ENCODE measurements at regions not wholly inside any gene's neighbourhood (a gene's known extent, or its start where the extent isn't known, plus 50 kb on each side); places are given as distances from the start of the nearest gene placed in this dataset.

DNA sequence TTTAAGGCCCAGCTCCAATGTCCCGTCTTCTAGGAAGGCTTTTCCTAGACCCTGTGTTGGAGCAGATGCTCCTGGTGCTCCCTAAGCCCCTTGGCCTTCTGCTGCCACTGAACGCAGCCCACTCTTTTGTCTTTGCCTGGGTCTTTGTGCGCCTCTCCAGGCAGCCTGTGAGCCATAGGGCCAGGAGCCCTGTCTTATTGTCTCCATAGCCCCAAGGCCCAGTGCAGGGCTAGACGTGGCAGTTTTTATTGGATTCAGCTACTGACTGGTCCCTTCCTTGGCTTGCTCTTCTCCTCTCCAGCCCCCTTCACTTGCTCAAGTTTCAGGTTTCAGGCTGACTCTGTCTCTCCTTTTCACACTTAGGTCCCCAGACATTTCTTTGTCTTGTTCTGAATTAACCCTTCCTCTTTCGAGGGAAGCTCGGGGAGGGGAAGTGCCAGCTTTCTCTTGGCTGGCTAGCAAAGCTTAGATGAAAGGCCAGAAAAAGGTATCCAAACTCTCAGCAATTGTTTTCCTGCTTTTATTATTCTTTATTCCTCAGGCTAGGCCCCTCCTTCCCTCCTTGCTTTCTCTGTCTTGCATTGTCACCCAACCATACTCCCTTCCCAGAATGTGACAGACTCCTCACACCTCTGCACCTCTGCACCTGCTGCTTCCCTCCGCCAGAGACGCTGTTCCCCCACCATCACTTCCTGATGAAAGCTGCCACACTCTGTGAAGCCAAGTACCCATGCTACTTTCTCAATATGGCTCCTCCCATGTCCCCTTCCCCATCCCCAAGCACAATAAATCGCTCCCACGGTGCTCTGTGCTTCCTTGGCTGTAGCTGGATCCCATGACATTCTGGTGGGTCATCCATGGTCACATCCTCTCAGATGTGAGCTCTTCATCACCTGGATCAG is 101.6 kb upstream of the CPEB4 start:
- no peak for TF ChIP-seq CTCF (IDR thresholded peaks at IDR 0.05)
- no peak for DNase-seq
- H3K27ac Mint-ChIP-seq: peak overlapping the region; percentile 83
- H3K4me3 Mint-ChIP-seq: no peak overlapping the region
- peaks cover 4% of the 10 kb centered on the region for H3K27me3 Mint-ChIP-seq (ENCODE audit: low read depth, poor library complexity)
- H3K36me3 Mint-ChIP-seq (ENCODE audit: low read depth): no peaks in the 10 kb centered on the region
- peaks cover 80% of the 10 kb centered on the region for H3K4me1 Mint-ChIP-seq
- no peaks in the 10 kb centered on the region for H3K9me3 Mint-ChIP-seq

GRCh38 chr5:173789031-173789920 is 98.9 kb upstream of the CPEB4 start:
- TF ChIP-seq CTCF (IDR thresholded peaks at IDR 0.05): no peak
- no peaks in the 10 kb centered on the region for H3K9me3 Mint-ChIP-seq
- peaks cover 4% of the 10 kb centered on the region for H3K27me3 Mint-ChIP-seq (ENCODE audit: low read depth, poor library complexity)
- peaks cover 69% of the 10 kb centered on the region for H3K4me1 Mint-ChIP-seq
- no peak overlapping the region for H3K4me3 Mint-ChIP-seq
- no peaks in the 10 kb centered on the region for H3K36me3 Mint-ChIP-seq (ENCODE audit: low read depth)
- H3K27ac Mint-ChIP-seq: no peak overlapping the region
- no peak for DNase-seq

GRCh38 chr5:173790177-173790719 is 97.9 kb upstream of the CPEB4 start:
- no peak for DNase-seq
- H3K4me1 Mint-ChIP-seq: peaks cover 72% of the 10 kb centered on the region
- no peaks in the 10 kb centered on the region for H3K36me3 Mint-ChIP-seq (ENCODE audit: low read depth)
- H3K27ac Mint-ChIP-seq: no peak overlapping the region
- peaks cover 6% of the 10 kb centered on the region for H3K27me3 Mint-ChIP-seq (ENCODE audit: low read depth, poor library complexity)
- no peak for TF ChIP-seq CTCF (IDR thresholded peaks at IDR 0.05)
- H3K4me3 Mint-ChIP-seq: no peak overlapping the region
- H3K9me3 Mint-ChIP-seq: no peaks in the 10 kb centered on the region

- H3K4me1 Mint-ChIP-seq: peaks cover 68% of the 10 kb centered on the region
- no peaks in the 10 kb centered on the region for H3K9me3 Mint-ChIP-seq
- no peak overlapping the region for H3K27ac Mint-ChIP-seq
- H3K36me3 Mint-ChIP-seq (ENCODE audit: low read depth): no peaks in the 10 kb centered on the region
- no peak overlapping the region for H3K4me3 Mint-ChIP-seq
- no peak for TF ChIP-seq CTCF (IDR thresholded peaks at IDR 0.05)
- peaks cover 4% of the 10 kb centered on the region for H3K27me3 Mint-ChIP-seq (ENCODE audit: low read depth, poor library complexity)
- DNase-seq: no peak
These were observed 97.2 kb upstream of the CPEB4 start for GRCh38 chr5:173790836-173791546.

GRCh38 chr5:173791878-173792277 is 96.3 kb upstream of the CPEB4 start:
- no peak for TF ChIP-seq CTCF (IDR thresholded peaks at IDR 0.05)
- Mint-ChIP-seq H3K9me3 (no peaks in the 10 kb centered on the region), H3K4me1 (peaks cover 59% of the 10 kb centered on the region), H3K36me3 (ENCODE audit: low read depth) (no peaks in the 10 kb centered on the region), H3K27me3 (ENCODE audit: low read depth, poor library complexity) (peaks cover 2% of the 10 kb centered on the region), H3K27ac (peak overlapping the region; percentile 72), H3K4me3 (no peak overlapping the region)
- DNase-seq: no peak
